Jurkat, Clone E6-1 (cell line): ENCODE measurements at regions not wholly inside any gene's neighbourhood (a gene's known extent, or its start where the extent isn't known, plus 50 kb on each side); places are given as distances from the start of the nearest gene placed in this dataset.

Source experiments
- DNase-seq: peaks from one replicate; pipeline ENCODE4 v3.0.0-alpha.2; 2011; ENCODE audit warnings: low read depth, low spot score
- H3K4me3 ChIP-seq: 2 replicates; pipeline ENCODE4 v1.5.1; 2011; ENCODE audit warnings: mild to moderate bottlenecking, low read length, control low read depth, moderate library complexity

- H3K4me3 ChIP-seq: no peak overlapping the region
- no peak for DNase-seq
Observed at GRCh38 chrX:45267007-45267406, 66.3 kb upstream of the DIPK2B start.

GRCh38 chrX:45266456-45266855, 65.8 kb upstream of the DIPK2B start:
- DNase-seq: no peak
- H3K4me3 ChIP-seq: no peak overlapping the region

GRCh38 chrX:45264865-45265264, 64.2 kb upstream of the DIPK2B start:
- no peak for DNase-seq
- no peak overlapping the region for H3K4me3 ChIP-seq

GRCh38 chrX:45261471-45261870, 60.8 kb upstream of the DIPK2B start:
- H3K4me3 ChIP-seq: no peak overlapping the region
- no peak for DNase-seq

GRCh38 chrX:45261005-45261404, 60.3 kb upstream of the DIPK2B start:
- no peak overlapping the region for H3K4me3 ChIP-seq
- no peak for DNase-seq

- DNase-seq: no peak
- H3K4me3 ChIP-seq: no peak overlapping the region
Observed at GRCh38 chrX:45258731-45259402, 58.2 kb upstream of the DIPK2B start.
